A549 (cell line): ENCODE measurements at regions not wholly inside any gene's neighbourhood (a gene's known extent, or its start where the extent isn't known, plus 50 kb on each side); places are given as distances from the start of the nearest gene placed in this dataset.

Experiments used
- ATAC-seq, 2 experiments: fragments of 200-7000 bp in 1 of 2; fragments of >200 bp in 1 of 2; cut with Nextera tagmentation in 1 of 2; cut with Tn5 transposase in 1 of 2; 3 replicates each; pipeline versions ENCODE4 v1.8.0 to v1.9.1; 2018 to 2020; ENCODE audit warnings: mild to moderate bottlenecking in 1 of 2, moderate library complexity in 1 of 2
- CTCF ChIA-PET: fragments of 300-600 bp; sonication (Branson Sonifier 250); formaldehyde crosslinking; extraction: SDS; loops from one replicate; lab custom pipeline; 2021; ENCODE audit warnings: antibody characterized with exemption, inconsistent platforms; lab: Yijun Ruan, JAX
- POLR2A ChIA-PET: fragments of 350-600 bp; formaldehyde crosslinking; extraction: SDS; loops from one replicate; lab custom pipeline; 2021; ENCODE audit warnings: antibody characterized with exemption, inconsistent platforms; lab: Yijun Ruan, JAX
- DNase-seq, 2 experiments: peaks; one replicate each; pipeline versions ENCODE4 v3.0.0 to v3.0.0-alpha.2; 2011 to 2016; ENCODE audit warnings: low read depth in 1 of 2, low spot score in 1 of 2
- FAIRE-seq: peaks from 2 replicates; lab custom pipeline; 2011; peaks lifted over from hg19 to GRCh38; lab: Jason Lieb, UNC
- H3K27ac ChIP-seq, 2 experiments: fragments of >200 bp; sonication (Bioruptor Twin); formaldehyde crosslinking; 3 replicates each; pipeline ENCODE4 v1.5.1; 2016 to 2017
- H3K4me1 ChIP-seq: fragments of >200 bp; sonication (Bioruptor Twin); formaldehyde crosslinking; 3 replicates; pipeline ENCODE4 v1.6.1; 2016
- H3K4me2 ChIP-seq: fragments of >200 bp; sonication (Bioruptor Twin); formaldehyde crosslinking; 3 replicates; pipeline ENCODE4 v1.6.1; 2016
- H3K4me3 ChIP-seq: fragments of >200 bp; sonication (Bioruptor Twin); formaldehyde crosslinking; 3 replicates; pipeline ENCODE4 v1.5.1; 2016
- H3K9me3 ChIP-seq: fragments of >200 bp; sonication (Bioruptor Twin); formaldehyde crosslinking; 3 replicates; pipeline ENCODE4 v1.6.1; 2016
- ATOH8 ChIP-seq: fragments of 250-450 bp; sonication (Bioruptor Pico); IDR thresholded peaks from 2 replicates; pipeline ENCODE4 v1.5.0; 2020; ENCODE audit warnings: low read depth, mild to moderate bottlenecking, moderate library complexity
- BCL3 ChIP-seq: fragments of >200 bp; sonication (Bioruptor Twin); formaldehyde crosslinking; IDR thresholded peaks from 3 replicates; pipeline ENCODE4 v1.6.1; 2016
- CTCF ChIP-seq: fragments of >200 bp; sonication (Bioruptor Twin); formaldehyde crosslinking; IDR thresholded peaks from 3 replicates; pipeline ENCODE4 v1.5.1; 2016
- E2F6 ChIP-seq: IDR thresholded peaks from 2 replicates; pipeline ENCODE4 v1.6.1; 2012; ENCODE audit warnings: low read depth, borderline replicate concordance
- EHF ChIP-seq: fragments of 250-450 bp; sonication (Bioruptor Pico); IDR thresholded peaks from 2 replicates; pipeline ENCODE4 v1.5.0; 2020; ENCODE audit warnings: mild to moderate bottlenecking
- EHMT2 ChIP-seq: fragments of 200-600 bp; sonication (generic); IDR thresholded peaks from 2 replicates; pipeline ENCODE4 v1.6.1; 2016; ENCODE audit warnings: antibody characterized with exemption, low read depth, mild to moderate bottlenecking, moderate library complexity
- EP300 ChIP-seq, 2 experiments: fragments of >200 bp; sonication (Bioruptor Twin); formaldehyde crosslinking; IDR thresholded peaks; 2 replicates in 1 of 2; 3 replicates in 1 of 2; pipeline ENCODE4 v1.6.1; 2016 to 2017
- FOXS1 ChIP-seq: fragments of 250-450 bp; sonication (Bioruptor Pico); IDR thresholded peaks from 2 replicates; pipeline ENCODE4 v1.5.0; 2020; ENCODE audit warnings: mild to moderate bottlenecking, moderate library complexity
- GATA3 ChIP-seq: IDR thresholded peaks from 2 replicates; pipeline ENCODE4 v1.6.1; 2012; ENCODE audit warnings: borderline replicate concordance
- HDAC2 ChIP-seq: fragments of 200-600 bp; sonication (generic); IDR thresholded peaks from 2 replicates; pipeline ENCODE4 v1.6.1; 2016
- HOXA7 ChIP-seq: fragments of 250-450 bp; sonication (Bioruptor Pico); IDR thresholded peaks from 2 replicates; pipeline ENCODE4 v1.5.0; 2020; ENCODE audit warnings: mild to moderate bottlenecking, moderate library complexity
- HOXB13 ChIP-seq: fragments of 250-450 bp; sonication (Bioruptor Pico); IDR thresholded peaks from 2 replicates; pipeline ENCODE4 v1.5.0; 2020; ENCODE audit warnings: low read depth, mild to moderate bottlenecking, moderate library complexity
- HOXB5 ChIP-seq: fragments of 250-450 bp; sonication (Bioruptor Pico); IDR thresholded peaks from 2 replicates; pipeline ENCODE4 v1.5.0; 2020; ENCODE audit warnings: mild to moderate bottlenecking, moderate library complexity
- JUN ChIP-seq, 2 experiments: fragments of >200 bp; sonication (Bioruptor Twin); formaldehyde crosslinking; IDR thresholded peaks; 2 replicates in 1 of 2; 3 replicates in 1 of 2; pipeline ENCODE4 v1.6.1; 2016 to 2017
- KDM1A ChIP-seq: fragments of 200-600 bp; sonication (generic); IDR thresholded peaks from 2 replicates; pipeline ENCODE4 v1.6.1; 2016; ENCODE audit warnings: low read depth, mild to moderate bottlenecking
- MAFK ChIP-seq: fragments of 450-650 bp; IDR thresholded peaks from 2 replicates; pipeline ENCODE4 v1.6.1; 2014; ENCODE audit not compliant: partially characterized antibody
- MAZ ChIP-seq: fragments of 150-350 bp; IDR thresholded peaks from 2 replicates; pipeline ENCODE4 v1.6.1; 2014; ENCODE audit warnings: antibody characterized with exemption, low read depth, low read length, borderline replicate concordance
- NR3C1 ChIP-seq: fragments of >200 bp; sonication (Bioruptor Twin); formaldehyde crosslinking; IDR thresholded peaks from 3 replicates; pipeline ENCODE4 v1.6.1; 2017
- PHF8 ChIP-seq: fragments of 200-600 bp; sonication (generic); IDR thresholded peaks from 2 replicates; pipeline ENCODE4 v1.6.1; 2016; ENCODE audit warnings: low read depth, mild to moderate bottlenecking, antibody characterized with exemption, moderate library complexity, borderline replicate concordance
- POLR2A ChIP-seq: IDR thresholded peaks from 2 replicates; pipeline ENCODE4 v1.6.1; 2012; ENCODE audit warnings: mild to moderate bottlenecking, low read length
- RCOR1 ChIP-seq: fragments of 150-350 bp; IDR thresholded peaks from 2 replicates; pipeline ENCODE4 v1.6.1; 2014; ENCODE audit warnings: antibody characterized with exemption, low read length, low read depth
- RFX5 ChIP-seq: fragments of 450-650 bp; IDR thresholded peaks from 2 replicates; pipeline ENCODE4 v1.7.1; 2014; ENCODE audit warnings: antibody characterized with exemption, mild to moderate bottlenecking, moderate library complexity
- SMC3 ChIP-seq: fragments of >200 bp; sonication (Bioruptor Twin); formaldehyde crosslinking; IDR thresholded peaks from 3 replicates; pipeline ENCODE4 v1.6.1; 2018; ENCODE audit warnings: inconsistent platforms
- SREBF2 ChIP-seq: fragments of 450-650 bp; IDR thresholded peaks from 2 replicates; pipeline ENCODE4 v1.6.1; 2014; ENCODE audit warnings: mild to moderate bottlenecking, moderate library complexity
- TP53 ChIP-seq: fragments of 250-450 bp; sonication (Bioruptor Pico); IDR thresholded peaks from 2 replicates; pipeline ENCODE4 v1.5.0; 2021; ENCODE audit warnings: mild to moderate bottlenecking, moderate library complexity
- USF2 ChIP-seq: fragments of 450-650 bp; IDR thresholded peaks from 2 replicates; pipeline ENCODE4 v1.6.1; 2014; ENCODE audit warnings: antibody characterized with exemption
- ZC3H11A ChIP-seq: fragments of 450-650 bp; IDR thresholded peaks from 2 replicates; pipeline ENCODE4 v1.6.1; 2014; ENCODE audit warnings: antibody characterized with exemption, mild to moderate bottlenecking
- WGBS: methylation state at CpG from one replicate; pipeline ENCODE4 v1.1.6; 2017; ENCODE audit errors: missing lambda C conversion rate; 5-methylcytosine and 5-hydroxymethylcytosine counted together

- Histone ChIP-seq H3K27ac (no peak overlapping the region), H3K4me2 (no peak overlapping the region), H3K9me3 (no peaks in the 10 kb centered on the region), H3K4me3 (no peak overlapping the region), H3K4me1 (no peaks in the 10 kb centered on the region)
- TF ChIP-seq MAFK (peak; percentile 27), EHMT2 (no peak)
- no peak for ATAC-seq
- no peak for DNase-seq
- ChIA-PET POLR2A (no interaction called here), CTCF (no interaction called here)
- no peak for FAIRE-seq
Observed at GRCh38 chr13:107812014-107812412, 403.3 kb downstream of the LIG4 start.

- ChIA-PET POLR2A (no interaction called here), CTCF (no interaction called here)
- TF ChIP-seq HOXB13 (CRISPR knock-in tag): no peak
- no peak for TF ChIP-seq RFX5
- no peak for TF ChIP-seq EHF
- TF ChIP-seq E2F6: no peak
- no peak for TF ChIP-seq CTCF
- TF ChIP-seq HOXA7: no peak
- TF ChIP-seq HDAC2: no peak
- no peak for TF ChIP-seq BCL3
- no peak for TF ChIP-seq USF2
- no peak for TF ChIP-seq SMC3
- no peak for TF ChIP-seq NR3C1
- no peak for TF ChIP-seq GATA3
- no peak for TF ChIP-seq SREBF2
- no peak for TF ChIP-seq ZC3H11A
- no peak for TF ChIP-seq KDM1A
- TF ChIP-seq MAZ: no peak
- no peak for TF ChIP-seq POLR2A
- no peak for TF ChIP-seq EP300 (IDR thresholded peaks at IDR 0.05)
- Histone ChIP-seq H3K9me3 (no peaks in the 10 kb centered on the region), H3K4me3 (no peak overlapping the region), H3K4me1 (no peaks in the 10 kb centered on the region), H3K27ac (no peak overlapping the region), H3K4me2 (no peak overlapping the region)
- WGBS: 0% methylated on average over 2 of the region's 2 CpGs
- ATAC-seq: no peak
- no peak for DNase-seq
- no peak for FAIRE-seq
Observed at GRCh38 chr13:107811233-107812013, 403.9 kb downstream of the LIG4 start.

GRCh38 chr13:107809125-107809524 lies 406.2 kb downstream of the LIG4 start:
- ATAC-seq: no peak
- no peak for TF ChIP-seq RCOR1
- no peak for TF ChIP-seq SREBF2
- no peak for TF ChIP-seq PHF8
- no peak for TF ChIP-seq FOXS1
- TF ChIP-seq EHF: no peak
- no peak for TF ChIP-seq ATOH8
- no peak for TF ChIP-seq HOXB5 (CRISPR knock-in tag)
- TF ChIP-seq NR3C1: no peak
- no peak for TF ChIP-seq HOXA7
- TF ChIP-seq JUN (IDR thresholded peaks at IDR 0.05): no peak
- no peak for TF ChIP-seq TP53 (CRISPR knock-in tag)
- TF ChIP-seq POLR2A: no peak
- TF ChIP-seq, all 56 proteins: peak for 0
- H3K4me3 ChIP-seq: no peak overlapping the region
- 3% methylated on average over 3 of the region's 3 CpGs for WGBS
- FAIRE-seq: no peak
- CTCF ChIA-PET: no interaction called here
- H3K4me1 ChIP-seq: no peaks in the 10 kb centered on the region
- POLR2A ChIA-PET: no interaction called here
- H3K9me3 ChIP-seq: no peaks in the 10 kb centered on the region
- DNase-seq: no peak
- no peak overlapping the region for H3K27ac ChIP-seq
- H3K4me2 ChIP-seq: no peak overlapping the region
